Thymus (tissue), 11 donors: ENCODE measurements at regions not wholly inside any gene's neighbourhood (a gene's known extent, or its start where the extent isn't known, plus 50 kb on each side); places are given as distances from the start of the nearest gene placed in this dataset.

Source experiments
- DNase-seq, 9 donors: peaks; one replicate each; pipeline ENCODE4 v3.0.0-alpha.2; 2013; ENCODE audit warnings: low spot score in 9 of 9, low read depth in 6 of 9, missing footprints in 1 of 9
- H3K27ac ChIP-seq, 2 donors: one replicate each; pipeline ENCODE4 v1.5.1; 2013; ENCODE audit warnings: control low read depth in 1 of 2, low read depth in 1 of 2, low read length in 1 of 2, mild to moderate bottlenecking in 1 of 2, moderate library complexity in 1 of 2
- H3K27me3 ChIP-seq, 2 donors: one replicate each; pipeline ENCODE4 v1.5.1; 2013; ENCODE audit warnings: low read length in 1 of 2; ENCODE audit not compliant: control insufficient read depth in 2 of 2, insufficient read depth in 1 of 2
- H3K36me3 ChIP-seq, 2 donors: one replicate each; pipeline ENCODE4 v1.5.1; 2013; ENCODE audit warnings: low read length in 1 of 2, mild to moderate bottlenecking in 1 of 2, moderate library complexity in 1 of 2; ENCODE audit not compliant: control insufficient read depth in 2 of 2, insufficient read depth in 2 of 2
- H3K4me1 ChIP-seq, 2 donors: one replicate each; pipeline ENCODE4 v1.5.1; 2013; ENCODE audit warnings: low read length in 2 of 2; ENCODE audit not compliant: control insufficient read depth in 2 of 2, insufficient read depth in 2 of 2
- H3K4me3 ChIP-seq, 2 donors: one replicate each; pipeline ENCODE4 v1.5.1; 2013; ENCODE audit warnings: low read length in 2 of 2, control low read depth in 1 of 2, mild to moderate bottlenecking in 1 of 2
- H3K9me3 ChIP-seq, 2 donors: one replicate each; pipeline ENCODE4 v1.5.1; 2013; ENCODE audit warnings: low read length in 1 of 2, mild to moderate bottlenecking in 1 of 2; ENCODE audit not compliant: control insufficient read depth in 2 of 2, insufficient read depth in 1 of 2
- WGBS: extraction: QIAGEN DNeasy Blood & Tissue Kit; methylation state at CpG from one replicate; pipeline ENCODE4 v1.1.7; 2013; 5-methylcytosine and 5-hydroxymethylcytosine counted together
- donor health status: healthy.

- DNase-seq = no peak
- no peaks in the 10 kb centered on the region for H3K27me3 ChIP-seq
- 88% methylated on average over 10 of the region's 10 CpGs for WGBS
- peaks cover 0 to 3% of the 10 kb centered on the region in 2 donors for H3K4me1 ChIP-seq
- H3K9me3 ChIP-seq = no peaks in the 10 kb centered on the region
- no peak overlapping the region for H3K4me3 ChIP-seq
- H3K27ac ChIP-seq = no peak overlapping the region
- H3K36me3 ChIP-seq = peaks cover 0 to 3% of the 10 kb centered on the region in 2 donors
Measured at GRCh38 chr9:740221-740620, 101.3 kb upstream of the DMRT1 start.

GRCh38 chr9:742104-742503 is 99.4 kb upstream of the DMRT1 start:
- H3K36me3 ChIP-seq = no peaks in the 10 kb centered on the region
- DNase-seq = no peak
- WGBS = 98% methylated on average over 16 of the region's 16 CpGs
- H3K4me3 ChIP-seq = no peak overlapping the region
- no peaks in the 10 kb centered on the region for H3K27me3 ChIP-seq
- H3K4me1 ChIP-seq = peaks cover 2 to 5% of the 10 kb centered on the region in 2 donors
- H3K9me3 ChIP-seq = no peaks in the 10 kb centered on the region
- H3K27ac ChIP-seq = no peak overlapping the region

- no peak overlapping the region for H3K27ac ChIP-seq
- H3K9me3 ChIP-seq = no peaks in the 10 kb centered on the region
- H3K36me3 ChIP-seq = no peaks in the 10 kb centered on the region
- no peak for DNase-seq
- peaks cover 7 to 12% of the 10 kb centered on the region in 2 donors for H3K4me1 ChIP-seq
- no peaks in the 10 kb centered on the region for H3K27me3 ChIP-seq
- no peak overlapping the region for H3K4me3 ChIP-seq
- WGBS = 86% methylated on average over 8 of the region's 8 CpGs
Measured at GRCh38 chr9:742914-743589, 98.4 kb upstream of the DMRT1 start.

- H3K36me3 ChIP-seq = no peaks in the 10 kb centered on the region
- H3K4me1 ChIP-seq = peaks cover 15 to 22% of the 10 kb centered on the region in 2 donors
- no peaks in the 10 kb centered on the region for H3K27me3 ChIP-seq
- H3K27ac ChIP-seq = no peak overlapping the region
- WGBS = 96% methylated on average over 9 of the region's 9 CpGs
- DNase-seq = no peak
- no peaks in the 10 kb centered on the region for H3K9me3 ChIP-seq
- H3K4me3 ChIP-seq = no peak overlapping the region
Measured at GRCh38 chr9:744046-744712, 97.3 kb upstream of the DMRT1 start.

- H3K9me3 ChIP-seq = no peaks in the 10 kb centered on the region
- DNase-seq = no peak
- no peaks in the 10 kb centered on the region for H3K36me3 ChIP-seq
- no peaks in the 10 kb centered on the region for H3K27me3 ChIP-seq
- no peak overlapping the region for H3K4me3 ChIP-seq
- WGBS = 92% methylated on average over 7 of the region's 7 CpGs
- H3K27ac ChIP-seq = no peak overlapping the region
- H3K4me1 ChIP-seq = peaks cover 23 to 29% of the 10 kb centered on the region in 2 donors
Measured at GRCh38 chr9:744790-745484, 96.6 kb upstream of the DMRT1 start.

GRCh38 chr9:745761-746380 is 95.6 kb upstream of the DMRT1 start:
- no peak overlapping the region for H3K27ac ChIP-seq
- WGBS = 98% methylated on average over 16 of the region's 16 CpGs
- no peaks in the 10 kb centered on the region for H3K36me3 ChIP-seq
- peaks cover 32 to 37% of the 10 kb centered on the region in 2 donors for H3K4me1 ChIP-seq
- H3K27me3 ChIP-seq = no peaks in the 10 kb centered on the region
- DNase-seq = no peak
- no peak overlapping the region for H3K4me3 ChIP-seq
- H3K9me3 ChIP-seq = no peaks in the 10 kb centered on the region

- no peak for DNase-seq
Measured at GRCh38 chr9:746661-747434, 94.6 kb upstream of the DMRT1 start.

GRCh38 chr9:747567-747966 is 93.9 kb upstream of the DMRT1 start:
- Histone ChIP-seq H3K9me3 (no peaks in the 10 kb centered on the region), H3K4me1 (peaks cover 43% of the 10 kb centered on the region in 2 donors), H3K36me3 (no peaks in the 10 kb centered on the region), H3K27me3 (no peaks in the 10 kb centered on the region), H3K4me3 (no peak overlapping the region), H3K27ac (no peak overlapping the region)
- 100% methylated on average over 1 of the region's 1 CpG for WGBS
- DNase-seq = no peak

More at GRCh38 chr9:746661-747434, 94.6 kb upstream of the DMRT1 start:
- Histone ChIP-seq H3K9me3 (no peaks in the 10 kb centered on the region), H3K27ac (no peak overlapping the region), H3K4me3 (no peak overlapping the region), H3K36me3 (no peaks in the 10 kb centered on the region), H3K4me1 (peaks cover 42 to 43% of the 10 kb centered on the region in 2 donors), H3K27me3 (no peaks in the 10 kb centered on the region)
- WGBS = 92% methylated on average over 7 of the region's 7 CpGs
